Liver (tissue), 7 donors: ENCODE measurements at regions not wholly inside any gene's neighbourhood (a gene's known extent, or its start where the extent isn't known, plus 50 kb on each side); places are given as distances from the start of the nearest gene placed in this dataset.

ENCODE experiments used
- DNase-seq: peaks from one replicate; pipeline ENCODE4 v3.0.0-alpha.2; 2017; ENCODE audit warnings: low spot score
- H3K27ac ChIP-seq, 2 donors: one replicate each; pipeline ENCODE4 v1.7.0; 2013; ENCODE audit warnings: inconsistent platforms in 2 of 2, low read length in 2 of 2, control low read depth in 1 of 2, low read depth in 1 of 2, mild to moderate bottlenecking in 1 of 2
- H3K27me3 ChIP-seq, 4 donors: one replicate each; pipeline versions ENCODE4 v1.6.1 to v1.7.0; 2013; ENCODE audit warnings: low read length in 3 of 4, inconsistent platforms in 1 of 4, mild to moderate bottlenecking in 1 of 4, moderate library complexity in 1 of 4; ENCODE audit not compliant: control insufficient read depth in 4 of 4, insufficient read depth in 4 of 4
- H3K36me3 ChIP-seq, 4 donors: one replicate each; pipeline versions ENCODE4 v1.6.1 to v1.7.0; 2013; ENCODE audit warnings: low read length in 3 of 4, mild to moderate bottlenecking in 3 of 4, low read depth in 1 of 4, moderate library complexity in 1 of 4; ENCODE audit not compliant: control insufficient read depth in 4 of 4, insufficient read depth in 3 of 4
- H3K4me1 ChIP-seq, 4 donors: one replicate each; pipeline versions ENCODE4 v1.6.1 to v1.7.0; 2013; ENCODE audit warnings: low read length in 3 of 4, mild to moderate bottlenecking in 3 of 4, moderate library complexity in 1 of 4; ENCODE audit not compliant: control insufficient read depth in 4 of 4, insufficient read depth in 4 of 4
- H3K4me3 ChIP-seq, 3 donors: one replicate each; pipeline versions ENCODE4 v1.6.1 to v1.7.0; 2013; ENCODE audit warnings: low read length in 3 of 3, control low read depth in 1 of 3, low read depth in 1 of 3, mild to moderate bottlenecking in 1 of 3
- H3K9ac ChIP-seq, 2 donors: one replicate each; pipeline ENCODE4 v1.7.0; 2013; ENCODE audit warnings: low read length in 2 of 2, mild to moderate bottlenecking in 2 of 2, moderate library complexity in 2 of 2, control low read depth in 1 of 2, low read depth in 1 of 2
- H3K9me3 ChIP-seq, 4 donors: one replicate each; pipeline versions ENCODE4 v1.6.1 to v1.7.0; 2013; ENCODE audit warnings: low read length in 3 of 4; ENCODE audit not compliant: control insufficient read depth in 4 of 4
- ATF3 ChIP-seq: IDR thresholded peaks from 2 replicates; pipeline ENCODE4 v1.6.1; 2016; ENCODE audit warnings: antibody characterized with exemption
- EGR1 ChIP-seq, 2 donors: IDR thresholded peaks; 2 replicates each; pipeline ENCODE4 v1.6.1; 2016 to 2018; ENCODE audit warnings: antibody characterized with exemption in 2 of 2, low read depth in 2 of 2
- FOXA1 ChIP-seq: IDR thresholded peaks from 2 replicates; pipeline ENCODE4 v1.6.1; 2016; ENCODE audit warnings: antibody characterized with exemption
- FOXA2 ChIP-seq: IDR thresholded peaks from 2 replicates; pipeline ENCODE4 v1.6.1; 2016; ENCODE audit warnings: antibody characterized with exemption
- HNF4A ChIP-seq, 2 donors: conservative IDR thresholded peaks; 2 replicates each; pipeline ENCODE4 v1.6.1; 2016; ENCODE audit warnings: antibody characterized with exemption in 2 of 2, mild to moderate bottlenecking in 2 of 2
- HNF4G ChIP-seq: IDR thresholded peaks from 2 replicates; pipeline ENCODE4 v1.6.1; 2016; ENCODE audit warnings: antibody characterized with exemption
- JUND ChIP-seq, 2 donors: IDR thresholded peaks; 2 replicates each; pipeline ENCODE4 v1.6.1; 2016; ENCODE audit warnings: antibody characterized with exemption in 2 of 2
- MAX ChIP-seq: IDR thresholded peaks from 2 replicates; pipeline ENCODE4 v1.6.1; 2016; ENCODE audit warnings: antibody characterized with exemption
- NR2F2 ChIP-seq: IDR thresholded peaks from 2 replicates; pipeline ENCODE4 v1.6.1; 2016; ENCODE audit warnings: antibody characterized with exemption
- RAD21 ChIP-seq, 2 donors: IDR thresholded peaks; 2 replicates each; pipeline ENCODE4 v1.6.1; 2016; ENCODE audit warnings: antibody characterized with exemption in 2 of 2, mild to moderate bottlenecking in 2 of 2
- REST ChIP-seq: IDR thresholded peaks from 2 replicates; pipeline ENCODE4 v1.6.1; 2016; ENCODE audit warnings: antibody characterized with exemption, mild to moderate bottlenecking
- RXRA ChIP-seq, 2 donors: IDR thresholded peaks; 2 replicates each; pipeline ENCODE4 v1.6.1; 2017 to 2018; ENCODE audit warnings: antibody characterized with exemption in 2 of 2, mild to moderate bottlenecking in 1 of 2
- SP1 ChIP-seq: IDR thresholded peaks from 2 replicates; pipeline ENCODE4 v1.6.1; 2018; ENCODE audit warnings: antibody characterized with exemption, mild to moderate bottlenecking
- YY1 ChIP-seq: IDR thresholded peaks from 2 replicates; pipeline ENCODE4 v1.6.1; 2016; ENCODE audit warnings: antibody characterized with exemption, mild to moderate bottlenecking
- WGBS: extraction: QIAGEN DNeasy Blood & Tissue Kit; methylation state at CpG from one replicate; pipeline ENCODE4 v1.1.7; 2013; 5-methylcytosine and 5-hydroxymethylcytosine counted together
- donor health status: healthy.
- donor health status: healthy.
- donor health status: healthy.
- donor health status: healthy.

GRCh38 chr4:106481801-106482200 is 113.2 kb upstream of the GIMD1 start:
- no peaks in the 10 kb centered on the region for H3K4me1 ChIP-seq
- TF ChIP-seq NR2F2 (no peak), REST (no peak)
- H3K36me3 ChIP-seq = no peaks in the 10 kb centered on the region
- no peak for DNase-seq
- no peak overlapping the region for H3K27ac ChIP-seq
- no peak overlapping the region for H3K9ac ChIP-seq
- peaks cover 0 to 3% (median 0%) of the 10 kb centered on the region in 4 donors for H3K27me3 ChIP-seq
- H3K4me3 ChIP-seq = no peak overlapping the region
- WGBS = 86% methylated on average over 3 of the region's 3 CpGs
- peaks cover 0 to 2% (median 0%) of the 10 kb centered on the region in 4 donors for H3K9me3 ChIP-seq

- no peak overlapping the region for H3K4me3 ChIP-seq
- peaks cover 0 to 2% (median 0%) of the 10 kb centered on the region in 4 donors for H3K27me3 ChIP-seq
- H3K9me3 ChIP-seq = no peaks in the 10 kb centered on the region
- TF ChIP-seq NR2F2 (no peak), RAD21 (IDR thresholded peaks at IDR 0.05) (no peak), YY1 (no peak)
- H3K4me1 ChIP-seq = no peaks in the 10 kb centered on the region
- DNase-seq = no peak
- no peak overlapping the region for H3K9ac ChIP-seq
- no peak overlapping the region for H3K27ac ChIP-seq
- no peaks in the 10 kb centered on the region for H3K36me3 ChIP-seq
- WGBS = 62% methylated on average over 5 of the region's 5 CpGs
These were observed 109.6 kb upstream of the GIMD1 start for GRCh38 chr4:106478152-106478551.

- Histone ChIP-seq H3K9me3 (no peaks in the 10 kb centered on the region), H3K4me3 (no peak overlapping the region), H3K36me3 (no peaks in the 10 kb centered on the region), H3K27me3 (peaks cover 0 to 2% (median 0%) of the 10 kb centered on the region in 4 donors), H3K27ac (no peak overlapping the region), H3K4me1 (no peaks in the 10 kb centered on the region), H3K9ac (no peak overlapping the region)
- no peak for TF ChIP-seq HNF4G
- no peak for TF ChIP-seq FOXA1
- no peak for TF ChIP-seq YY1
- TF ChIP-seq ATF3 = no peak
- TF ChIP-seq NR2F2 = no peak
- TF ChIP-seq JUND (IDR thresholded peaks at IDR 0.05) = no peak
- no peak for TF ChIP-seq SP1
- no peak for TF ChIP-seq FOXA2
- no peak for TF ChIP-seq HNF4A (conservative IDR thresholded peaks at IDR 0.05)
- TF ChIP-seq EGR1 (IDR thresholded peaks at IDR 0.05; ENCODE audit: low read depth in 2 of 2) = no peak
- no peak for TF ChIP-seq RXRA (IDR thresholded peaks at IDR 0.05)
- no peak for TF ChIP-seq MAX
- no peak for TF ChIP-seq REST
- DNase-seq = no peak
- 39% methylated on average over 1 of the region's 1 CpG for WGBS
These were observed 108.2 kb upstream of the GIMD1 start for GRCh38 chr4:106476741-106477140.
